HG03460 (cell line): ENCODE measurements at regions not wholly inside any gene's neighbourhood (a gene's known extent, or its start where the extent isn't known, plus 50 kb on each side); places are given as distances from the start of the nearest gene placed in this dataset.

Experiments used
- ATAC-seq: cut with Tn5 transposase; IDR thresholded peaks from one replicate; pipeline ENCODE4 v1.9.1; 2021; ENCODE audit not compliant: unreplicated experiment

- ATAC-seq, result no peak
Observed at GRCh38 chr18:42184685-42185477, 229.8 kb downstream of the PIK3C3 start.

GRCh38 chr18:42185486-42185885, 230.5 kb downstream of the PIK3C3 start:
- no peak for ATAC-seq

- ATAC-seq, result peak; percentile 90
Observed at GRCh38 chr18:42187611-42188380, 232.8 kb downstream of the PIK3C3 start.

- ATAC-seq, result no peak
Observed at GRCh38 chr18:42190643-42191042, 235.6 kb downstream of the PIK3C3 start.

- no peak for ATAC-seq
Observed at GRCh38 chr18:42192251-42193248, 237.5 kb downstream of the PIK3C3 start.

- no peak for ATAC-seq
Observed at GRCh38 chr18:42196651-42197050, 241.6 kb downstream of the PIK3C3 start.

GRCh38 chr18:42201137-42201536, 246.1 kb downstream of the PIK3C3 start:
- no peak for ATAC-seq

- ATAC-seq, result no peak
Observed at GRCh38 chr18:42211201-42211600, 256.2 kb downstream of the PIK3C3 start.

GRCh38 chr18:42222557-42222956, 267.5 kb downstream of the PIK3C3 start:
- ATAC-seq, result no peak

GRCh38 chr18:42228581-42228980, 273.5 kb downstream of the PIK3C3 start:
- ATAC-seq, result no peak

GRCh38 chr18:42229211-42230210, 274.5 kb downstream of the PIK3C3 start:
- ATAC-seq, result peak; percentile 99

- ATAC-seq, result no peak
Observed at GRCh38 chr18:42230636-42231035, 275.6 kb downstream of the PIK3C3 start.

GRCh38 chr18:42231284-42231683, 276.2 kb downstream of the PIK3C3 start:
- no peak for ATAC-seq

- ATAC-seq, result no peak
Observed at GRCh38 chr18:42231796-42232195, 276.8 kb downstream of the PIK3C3 start.

GRCh38 chr18:42233908-42234307, 278.9 kb downstream of the PIK3C3 start:
- no peak for ATAC-seq

GRCh38 chr18:42242758-42243157, 287.7 kb downstream of the PIK3C3 start:
- no peak for ATAC-seq

- ATAC-seq, result no peak
Observed at GRCh38 chr18:42245137-42245536, 290.1 kb downstream of the PIK3C3 start.

- ATAC-seq, result no peak
Observed at GRCh38 chr18:42255908-42256765, 301.1 kb downstream of the PIK3C3 start.
